ENCODE measurements at regions not wholly inside any gene's neighbourhood (a gene's known extent, or its start where the extent isn't known, plus 50 kb on each side); places are given as distances from the start of the nearest gene placed in this dataset.

- dilution Hi-C loops (cut with MboI; ENCODE audit: extremely low pct_ligation_motif_present, low sequenced_read_pairs), result no loop called here
- Histone ChIP-seq H3K4me1 (ENCODE audit: control insufficient read depth, extremely low read depth, insufficient read depth, low read length) (no peaks in the 10 kb centered on the region), H3K9me3 (ENCODE audit: control insufficient read depth, low read depth, low read length) (peaks cover 2% of the 10 kb centered on the region), H3K36me3 (ENCODE audit: control insufficient read depth in 2 of 2, extremely low read depth in 1 of 2, insufficient read depth in 2 of 2, low read length in 2 of 2) (no peaks in the 10 kb centered on the region), H3K27me3 (ENCODE audit: control insufficient read depth, extremely low read depth, insufficient read depth, low read length) (no peaks in the 10 kb centered on the region), H2AFZ (ENCODE audit: control insufficient read depth, low read length) (no peak overlapping the region), H3K27ac (ENCODE audit: control insufficient read depth, insufficient read depth, low read length) (no peak overlapping the region), H3K9ac (ENCODE audit: control insufficient read depth, extremely low read depth, insufficient read depth, low read length) (no peak overlapping the region), H3K79me2 (ENCODE audit: control insufficient read depth, insufficient read depth, low read length) (no peaks in the 10 kb centered on the region), H3K9me1 (ENCODE audit: control insufficient read depth, extremely low read depth, insufficient read depth, low read length) (no peaks in the 10 kb centered on the region), H3K4me2 (ENCODE audit: control insufficient read depth, extremely low read depth, insufficient read depth, low read depth, low read length) (no peak overlapping the region), H4K20me1 (ENCODE audit: control insufficient read depth, extremely low read depth, insufficient read depth, low read length) (no peaks in the 10 kb centered on the region), H3K4me3 (ENCODE audit: control insufficient read depth in 2 of 3, extremely low read depth in 1 of 3, insufficient read depth in 2 of 3, low read depth in 1 of 3, low read length in 3 of 3) (no peak overlapping the region)
- FAIRE-seq (no peak), DNase-seq (ENCODE audit: low read depth, low spot score) (no peak)
- TF ChIP-seq EZH2 (IDR thresholded peaks at IDR 0.05; ENCODE audit: low read length) (no peak), CTCF (optimal IDR thresholded peaks at IDR 0.05 in 1 of 3, IDR thresholded peaks at IDR 0.05 in 1 of 3, conservative IDR thresholded peaks at IDR 0.05 in 1 of 3; ENCODE audit: extremely low read depth in 1 of 3, insufficient read depth in 2 of 3, low read length in 3 of 3) (peak in 1 of 3 experiments; percentile 34)
These were observed 132.7 kb upstream of the DDHD1 start for GRCh38 chr14:53285821-53286220.

- H4K20me1 ChIP-seq (ENCODE audit: control insufficient read depth, extremely low read depth, insufficient read depth, low read length), result no peaks in the 10 kb centered on the region
- H3K4me1 ChIP-seq (ENCODE audit: control insufficient read depth, extremely low read depth, insufficient read depth, low read length), result no peaks in the 10 kb centered on the region
- H3K4me3 ChIP-seq (ENCODE audit: control insufficient read depth in 2 of 3, extremely low read depth in 1 of 3, insufficient read depth in 2 of 3, low read depth in 1 of 3, low read length in 3 of 3), result no peak overlapping the region
- TF ChIP-seq EZH2 (IDR thresholded peaks at IDR 0.05; ENCODE audit: low read length) (no peak), CTCF (optimal IDR thresholded peaks at IDR 0.05 in 1 of 3, IDR thresholded peaks at IDR 0.05 in 1 of 3, conservative IDR thresholded peaks at IDR 0.05 in 1 of 3; ENCODE audit: extremely low read depth in 1 of 3, insufficient read depth in 2 of 3, low read length in 3 of 3) (no peak)
- dilution Hi-C loops (cut with MboI; ENCODE audit: extremely low pct_ligation_motif_present, low sequenced_read_pairs), result no loop called here
- no peak overlapping the region for H3K27ac ChIP-seq (ENCODE audit: control insufficient read depth, insufficient read depth, low read length)
- no peak overlapping the region for H2AFZ ChIP-seq (ENCODE audit: control insufficient read depth, low read length)
- H3K36me3 ChIP-seq (ENCODE audit: control insufficient read depth in 2 of 2, extremely low read depth in 1 of 2, insufficient read depth in 2 of 2, low read length in 2 of 2), result no peaks in the 10 kb centered on the region
- no peaks in the 10 kb centered on the region for H3K79me2 ChIP-seq (ENCODE audit: control insufficient read depth, insufficient read depth, low read length)
- no peaks in the 10 kb centered on the region for H3K9me1 ChIP-seq (ENCODE audit: control insufficient read depth, extremely low read depth, insufficient read depth, low read length)
- H3K4me2 ChIP-seq (ENCODE audit: control insufficient read depth, extremely low read depth, insufficient read depth, low read depth, low read length), result no peak overlapping the region
- DNase-seq (ENCODE audit: low read depth, low spot score), result no peak
- no peak for FAIRE-seq
- H3K9me3 ChIP-seq (ENCODE audit: control insufficient read depth, low read depth, low read length), result peaks cover 2% of the 10 kb centered on the region
- H3K27me3 ChIP-seq (ENCODE audit: control insufficient read depth, extremely low read depth, insufficient read depth, low read length), result no peaks in the 10 kb centered on the region
- no peak overlapping the region for H3K9ac ChIP-seq (ENCODE audit: control insufficient read depth, extremely low read depth, insufficient read depth, low read length)
These were observed 131.9 kb upstream of the DDHD1 start for GRCh38 chr14:53285064-53285463.

Measured in keratinocyte (primary cell).